Sciatic nerve (tissue), 2 donors: ENCODE measurements at regions not wholly inside any gene's neighbourhood (a gene's known extent, or its start where the extent isn't known, plus 50 kb on each side); places are given as distances from the start of the nearest gene placed in this dataset.

Experiments
- ATAC-seq: fragments of 200-7000 bp; cut with Tn5 transposase; one replicate; pipeline ENCODE4 v1.9.1; 2020; ENCODE audit warnings: mild to moderate bottlenecking, moderate library complexity
- DNase-seq: peaks from one replicate; pipeline ENCODE4 v3.0.0-alpha.2; 2020; ENCODE audit warnings: low spot score
- intact Hi-C: fragments of 100-400 bp; cut with DNase I; formaldehyde crosslinking; loops from one replicate; pipeline ENCODE4 v1.14.2; 2022
- donor health status: DM: no; HTN: no; CAD: no.
- donor health status: DM: no; HTN: no; CAD: no.

DNA sequence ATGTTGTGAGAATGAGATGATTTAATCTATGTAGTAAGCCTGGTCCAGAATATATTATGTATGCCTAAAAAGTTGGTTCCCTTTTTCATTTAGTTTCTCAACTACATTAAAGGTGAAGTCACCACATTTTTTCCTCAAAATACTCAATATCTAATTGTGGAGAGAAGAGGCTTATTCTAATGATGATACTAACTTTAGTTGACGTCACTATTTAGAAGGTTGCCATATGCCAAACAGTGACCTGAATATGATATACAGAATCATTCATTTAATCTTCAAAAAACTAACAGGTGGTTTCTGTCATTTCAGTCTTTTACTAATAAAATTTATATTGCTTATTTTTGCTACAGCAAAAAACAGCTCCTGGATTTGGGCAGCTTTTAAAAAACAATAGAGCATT, 480.7 kb upstream of the NWD2 start:
- intact Hi-C loops = no loop called here
- ATAC-seq (no peak), DNase-seq (no peak)

DNA sequence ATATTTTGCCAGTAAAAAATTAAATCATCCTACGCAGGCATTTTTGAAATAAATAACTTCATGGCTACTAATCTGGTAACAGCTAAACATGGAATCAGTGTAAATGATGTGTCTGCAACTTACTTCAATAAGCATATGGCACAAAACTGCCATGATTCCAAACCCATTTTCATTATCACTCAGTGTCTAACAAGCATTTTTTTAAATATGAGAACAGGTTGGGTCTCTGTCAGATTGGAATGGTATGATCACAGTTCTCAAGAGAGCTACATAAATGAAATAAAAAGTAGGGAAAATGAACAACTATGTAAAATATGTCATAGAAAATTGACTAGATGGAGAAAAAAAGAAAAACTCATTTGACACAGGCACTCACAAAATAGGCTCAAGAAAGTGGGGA, 476.9 kb upstream of the NWD2 start:
- ATAC-seq (no peak), DNase-seq (no peak)
- intact Hi-C loops = no loop called here

DNA sequence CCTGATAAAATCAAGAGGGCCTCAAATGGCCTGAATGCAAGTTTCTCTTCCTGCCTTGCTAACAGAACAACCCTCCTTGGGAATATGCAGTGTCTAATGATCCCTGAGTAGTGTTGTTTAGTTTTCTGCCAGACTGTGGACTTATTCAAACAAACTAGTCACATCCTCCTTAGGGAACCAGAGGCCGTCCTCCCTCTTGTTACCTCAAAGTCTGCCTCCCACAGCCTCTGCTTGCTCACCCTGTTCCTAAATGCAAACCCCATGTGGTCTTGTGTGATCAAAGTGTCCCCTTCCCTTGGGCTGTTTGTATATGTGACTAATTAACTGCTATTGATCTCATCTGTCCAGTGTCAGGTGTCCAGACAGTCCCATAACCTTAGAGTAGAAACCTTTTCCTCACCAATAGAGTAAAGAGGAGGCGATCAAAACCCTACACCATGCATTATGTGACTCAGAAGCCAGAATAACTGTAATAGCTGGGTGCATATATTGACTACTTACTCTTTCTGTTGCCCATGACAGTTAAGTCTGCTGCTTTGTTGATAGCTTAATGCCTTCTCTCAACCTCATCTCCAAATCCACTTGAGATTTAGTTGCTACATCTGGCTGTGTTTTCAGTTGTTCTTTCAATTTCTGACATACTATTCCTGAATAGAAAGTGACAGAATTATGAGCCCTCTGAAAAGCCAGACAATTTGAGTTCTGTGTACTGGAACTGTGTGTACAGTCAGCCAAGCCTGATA, 473.0 kb upstream of the NWD2 start:
- DNase-seq = no peak
- intact Hi-C loops = no loop called here
- ATAC-seq = no peak

DNA sequence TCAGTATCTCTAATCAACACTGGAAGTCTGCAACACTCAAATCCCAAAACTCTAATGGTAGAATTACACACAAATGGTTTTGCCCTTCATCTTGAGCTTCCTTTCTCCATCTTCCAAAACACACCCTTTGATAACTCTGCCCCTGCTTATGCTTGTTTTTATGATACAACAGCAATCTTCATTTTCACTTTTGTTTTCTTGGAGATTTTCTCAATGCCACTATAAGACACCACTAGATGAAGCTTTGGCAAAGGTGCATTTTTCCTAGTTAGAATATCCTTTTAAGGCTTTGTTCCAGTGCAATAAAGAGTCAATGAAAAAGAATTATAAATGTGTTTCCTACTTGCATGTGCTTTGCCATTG, 472.4 kb upstream of the NWD2 start:
- no peak for ATAC-seq
- intact Hi-C loops = no loop called here
- no peak for DNase-seq

DNA sequence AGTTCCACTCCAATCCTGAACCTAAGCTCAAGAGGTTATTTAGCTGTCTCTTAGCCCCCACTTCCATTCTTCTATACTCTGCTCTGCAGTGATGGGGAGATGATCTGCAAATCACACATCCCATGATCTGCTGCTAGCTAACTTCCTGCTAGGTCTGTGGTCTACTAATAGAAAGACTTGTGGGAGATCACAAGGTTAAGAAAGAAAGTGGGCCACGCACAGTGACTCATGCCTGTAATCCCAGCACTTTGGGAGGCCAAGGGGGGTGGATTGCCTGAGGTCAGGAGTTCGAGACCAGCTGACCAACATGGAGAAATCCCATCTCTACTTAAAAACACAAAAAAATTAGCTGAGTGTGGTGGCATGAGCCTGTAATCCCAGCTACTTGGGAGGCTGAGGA, 471.1 kb upstream of the NWD2 start:
- DNase-seq (no peak), ATAC-seq (no peak)
- intact Hi-C loops = no loop called here

DNA sequence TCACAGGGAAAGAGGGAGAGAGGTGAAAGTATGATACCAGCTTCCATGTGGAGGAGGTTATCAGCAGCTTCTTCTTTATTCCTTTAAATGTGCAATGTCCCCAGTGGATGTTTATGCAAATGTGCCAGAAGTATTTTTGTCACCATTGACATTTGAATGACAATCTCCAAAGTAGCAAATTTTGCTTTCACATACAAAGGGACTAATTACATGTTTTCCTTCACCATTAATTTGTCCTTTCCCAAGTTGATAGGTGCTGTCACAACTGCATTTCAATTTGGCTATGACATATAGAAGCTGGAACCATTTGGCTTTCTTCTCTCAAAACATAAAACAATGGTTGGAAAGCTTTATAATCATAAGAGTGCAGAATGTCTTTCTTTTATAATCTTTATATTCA, 469.0 kb upstream of the NWD2 start:
- intact Hi-C loops = no loop called here

DNA sequence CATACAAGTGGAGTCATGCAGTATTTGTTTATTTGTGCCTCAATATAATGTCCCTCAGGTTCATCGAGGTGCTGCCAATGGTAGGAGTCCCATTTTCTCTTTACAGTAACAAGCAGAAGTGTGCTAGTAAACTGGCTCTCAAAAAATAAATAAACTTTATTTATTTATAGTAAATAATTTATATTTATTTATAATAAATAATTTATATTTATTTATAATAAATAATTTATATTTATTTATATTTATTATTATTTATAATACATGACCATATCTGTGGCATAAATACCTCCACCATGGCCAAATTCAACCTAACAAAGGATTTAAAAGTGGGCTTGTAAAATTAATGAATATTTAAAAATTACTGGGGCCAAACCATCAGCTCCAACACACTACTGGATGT, 464.9 kb upstream of the NWD2 start:
- intact Hi-C loops = no loop called here
- ATAC-seq = no peak

More for the DNA sequence above, 469.0 kb upstream of the NWD2 start:
- ATAC-seq = no peak
- no peak for DNase-seq

DNA sequence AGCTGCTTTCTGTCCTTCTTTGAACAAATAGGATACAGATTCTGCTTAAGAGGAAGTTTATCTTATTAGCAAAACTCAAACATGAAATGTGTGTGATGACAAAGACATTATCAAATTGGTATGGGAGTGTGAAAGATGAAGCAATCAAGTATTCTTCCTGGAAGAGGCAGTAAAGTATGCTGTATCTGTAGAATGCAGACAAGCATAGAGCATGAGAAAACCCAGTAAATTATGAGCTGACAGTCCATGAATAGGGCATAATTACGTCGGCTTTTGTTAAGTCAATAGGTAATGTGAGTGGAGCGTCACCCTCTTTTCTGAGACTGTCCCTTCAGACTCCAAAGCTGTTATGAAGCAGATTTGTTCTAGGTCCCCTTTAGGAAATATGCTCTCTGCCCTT, 458.6 kb upstream of the NWD2 start:
- intact Hi-C loops = no loop called here
- ATAC-seq (no peak), DNase-seq (no peak)

More for the DNA sequence above, 464.9 kb upstream of the NWD2 start:
- DNase-seq = no peak

DNA sequence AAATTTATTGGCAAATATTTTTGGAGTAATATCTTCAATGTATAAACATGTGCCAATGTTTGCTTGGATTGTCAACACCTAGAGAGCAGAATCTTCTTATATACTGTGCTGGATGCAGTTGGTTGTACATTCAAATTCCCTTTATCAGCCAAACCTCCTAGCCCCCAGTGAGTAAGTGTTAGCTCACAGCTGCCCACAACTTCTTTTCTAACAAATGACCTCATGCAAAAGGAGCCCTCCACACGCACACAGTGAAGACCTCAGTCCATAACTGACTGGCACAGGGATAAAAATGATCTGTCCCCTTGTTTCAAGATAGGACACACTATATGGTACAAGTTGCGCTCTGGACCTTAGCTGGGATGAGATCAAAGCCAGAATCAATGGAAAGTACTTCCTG, 458.0 kb upstream of the NWD2 start:
- DNase-seq = no peak
- ATAC-seq = no peak
- intact Hi-C loops = no loop called here

DNA sequence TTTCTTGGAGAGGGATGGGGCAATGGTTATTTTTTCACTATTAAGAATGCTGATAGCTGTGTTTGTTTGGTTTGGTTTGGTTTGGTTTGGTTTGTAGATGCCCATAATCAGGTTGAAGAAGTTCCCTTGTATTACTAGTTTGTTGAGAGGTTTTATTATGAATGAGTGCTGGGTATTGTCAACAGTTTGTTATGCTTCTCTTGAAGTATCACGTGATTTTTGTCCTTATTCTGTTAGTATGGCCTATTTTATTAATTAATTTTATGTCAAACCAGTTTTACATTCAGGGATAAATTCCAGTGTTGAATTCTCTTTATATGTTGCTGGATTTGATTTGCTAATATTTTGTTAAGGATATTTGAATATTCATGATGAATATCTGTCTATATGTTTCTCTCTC, 449.8 kb upstream of the NWD2 start:
- ATAC-seq = no peak
- intact Hi-C loops = no loop called here
- DNase-seq = no peak

DNA sequence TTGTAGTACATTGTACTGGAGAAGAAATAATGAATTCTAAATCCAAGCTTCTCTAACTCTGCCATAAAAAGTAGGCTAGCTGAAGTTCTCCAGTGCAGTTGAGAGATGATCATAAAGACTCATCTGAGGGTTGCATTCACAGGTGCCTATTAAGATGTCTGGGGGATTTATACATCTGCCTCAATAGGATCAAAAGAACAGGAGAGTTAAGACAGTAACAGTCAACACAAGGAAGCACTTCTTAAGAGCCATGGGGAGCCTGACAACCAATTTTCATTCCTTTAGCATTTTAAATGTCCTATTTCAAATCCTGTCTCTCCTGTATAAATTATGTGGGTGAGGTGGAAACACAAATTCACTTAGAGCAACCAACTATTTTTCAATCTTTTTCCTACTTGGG, 432.4 kb upstream of the NWD2 start:
- no peak for ATAC-seq
- intact Hi-C loops = no loop called here
- no peak for DNase-seq

DNA sequence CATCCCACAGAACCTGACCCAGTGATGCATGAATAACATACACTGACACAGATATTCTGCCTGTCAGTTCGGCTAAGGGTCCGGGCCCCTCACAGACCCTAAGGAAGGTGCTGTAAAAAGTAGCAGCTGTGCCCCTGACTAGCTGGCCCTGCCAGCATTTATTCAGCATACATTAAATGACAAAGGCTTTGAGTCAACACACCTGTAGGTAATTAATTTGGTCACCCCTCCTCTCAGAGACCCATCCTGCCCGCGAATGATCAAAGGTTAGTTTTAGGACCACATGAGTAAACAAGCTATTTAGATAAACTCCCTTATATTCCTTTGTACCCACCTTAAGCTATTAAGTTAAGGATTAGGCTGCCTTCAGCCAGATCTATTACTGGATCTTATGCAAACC, 429.0 kb upstream of the NWD2 start:
- DNase-seq (no peak), ATAC-seq (no peak)
- intact Hi-C loops = no loop called here

DNA sequence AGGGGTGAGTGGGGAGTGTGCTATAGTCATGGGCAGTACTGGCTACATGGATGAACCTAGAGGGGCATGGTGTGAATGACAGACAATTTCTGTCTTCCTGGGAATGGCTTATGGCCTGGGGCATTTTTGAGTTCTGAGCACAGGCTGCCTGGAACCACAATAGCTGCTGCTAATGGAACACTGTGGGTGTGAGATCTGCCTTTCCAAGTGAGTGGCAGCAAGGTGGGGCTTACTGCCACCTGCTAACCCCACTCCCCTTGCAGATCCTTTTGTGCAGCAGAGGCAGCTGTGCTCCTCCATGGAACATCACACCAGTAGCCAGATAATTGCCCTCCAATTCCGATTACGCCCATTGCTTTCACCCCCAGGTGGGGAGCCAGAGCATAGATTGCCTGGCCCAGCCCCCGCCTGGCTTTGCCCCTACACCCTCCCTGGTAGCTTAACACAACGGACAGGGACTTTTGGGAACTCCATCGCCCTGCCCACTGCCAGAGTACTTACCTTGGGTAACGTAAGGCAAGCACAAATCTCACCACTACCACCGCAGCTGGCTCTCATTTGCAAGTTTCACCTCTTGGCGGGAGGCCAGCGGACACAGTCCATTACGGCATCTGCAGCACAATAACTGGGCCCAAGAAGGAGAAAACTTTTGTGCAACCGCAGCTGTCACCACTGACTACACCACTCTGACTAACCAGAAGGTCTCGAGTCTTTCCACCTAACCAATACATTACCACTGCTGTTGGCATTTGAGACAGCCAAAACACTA, 421.2 kb upstream of the NWD2 start:
- DNase-seq = no peak
- ATAC-seq = no peak
- intact Hi-C loops = no loop called here

DNA sequence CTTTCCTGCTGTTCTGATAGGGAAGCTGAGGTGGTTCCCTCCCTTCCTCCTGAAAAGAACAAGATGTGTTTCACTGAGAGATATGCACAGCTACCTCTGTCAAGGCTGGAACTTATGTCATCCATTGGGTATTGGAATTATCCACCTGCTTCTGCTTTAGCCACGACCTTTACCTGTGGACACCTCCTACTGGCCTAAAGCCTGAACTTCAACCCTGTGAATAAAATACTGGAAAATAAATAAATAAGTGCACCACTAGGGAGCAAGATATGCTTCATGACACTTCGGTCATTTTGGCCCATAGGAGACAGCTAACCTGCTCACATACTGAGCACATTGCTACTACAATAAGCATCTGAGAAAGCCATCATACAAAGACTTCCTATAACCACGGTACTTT, 419.9 kb upstream of the NWD2 start:
- ATAC-seq (no peak), DNase-seq (no peak)
- intact Hi-C loops = no loop called here

DNA sequence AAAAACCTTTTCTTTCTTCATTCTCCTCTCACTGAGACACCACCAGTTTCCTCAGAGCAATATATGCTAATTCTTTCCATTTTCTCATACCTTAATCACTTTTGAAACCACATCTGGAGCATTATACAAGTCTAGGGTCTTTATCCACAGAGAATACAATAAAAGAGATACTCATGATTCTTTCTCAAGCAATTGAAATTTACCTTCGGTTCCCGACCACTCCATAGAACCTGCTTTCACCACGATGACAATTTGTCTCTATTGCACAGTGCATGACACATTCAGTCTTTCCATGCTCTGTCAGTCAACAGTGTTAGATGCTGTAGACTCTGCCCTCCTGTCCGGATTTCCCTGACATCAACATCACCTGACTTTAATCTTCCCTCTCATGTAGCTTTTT, 409.3 kb upstream of the NWD2 start:
- ATAC-seq (no peak), DNase-seq (no peak)
- intact Hi-C loops = no loop called here

DNA sequence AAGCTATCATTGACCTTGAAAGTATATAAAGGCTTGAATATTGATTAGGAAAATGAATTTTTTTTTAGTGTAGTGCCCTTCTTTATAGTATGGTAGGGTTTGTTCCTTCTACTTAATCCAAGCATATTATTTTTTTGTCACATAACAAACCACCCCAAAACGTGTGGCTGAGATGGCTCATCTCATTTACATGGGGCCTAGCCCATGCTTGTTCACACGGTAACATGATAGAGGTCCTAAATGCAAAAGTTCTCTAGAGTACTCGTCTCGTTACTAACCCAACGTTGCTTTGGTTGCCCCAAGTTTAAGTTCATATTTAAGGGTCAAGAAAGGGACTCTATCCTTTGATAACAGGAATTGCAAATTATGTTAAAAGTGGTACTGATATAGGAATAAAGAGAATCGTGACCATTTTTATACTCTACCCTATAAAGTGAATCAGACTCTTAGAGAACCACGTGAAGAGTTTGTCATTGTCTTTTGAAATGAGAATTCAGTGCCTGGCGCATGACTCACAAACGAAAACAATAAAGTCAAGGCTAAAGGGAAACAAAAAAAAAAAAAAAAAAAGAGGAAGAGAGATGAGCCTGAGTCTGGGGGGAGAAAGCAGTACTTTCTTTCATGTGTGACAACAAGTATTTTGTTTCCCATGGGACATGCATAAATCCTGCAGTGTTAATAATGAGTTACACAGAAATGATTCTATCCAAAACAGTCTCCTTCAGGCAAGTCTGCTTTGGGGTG, 402.8 kb upstream of the NWD2 start:
- intact Hi-C loops = no loop called here
- DNase-seq (no peak), ATAC-seq (no peak)

DNA sequence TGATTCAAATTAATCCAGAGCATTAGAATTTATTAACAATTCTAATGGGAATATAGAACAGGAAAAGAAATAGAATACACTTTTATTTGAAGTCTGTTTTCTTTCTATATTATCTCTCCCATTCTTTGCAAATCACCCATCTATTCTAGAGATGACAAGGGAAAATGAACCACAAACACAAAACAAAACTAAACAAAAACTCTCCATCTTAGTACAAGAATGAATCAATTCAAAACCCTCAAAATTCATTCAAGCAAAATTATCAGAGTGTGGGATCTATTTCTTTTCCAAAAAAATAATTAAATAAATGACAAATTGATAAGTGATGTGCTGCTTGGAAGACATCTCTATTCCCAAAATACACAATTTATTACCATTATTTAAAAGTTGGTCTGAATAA, 400.1 kb upstream of the NWD2 start:
- ATAC-seq (no peak), DNase-seq (no peak)
- intact Hi-C loops = no loop called here

DNA sequence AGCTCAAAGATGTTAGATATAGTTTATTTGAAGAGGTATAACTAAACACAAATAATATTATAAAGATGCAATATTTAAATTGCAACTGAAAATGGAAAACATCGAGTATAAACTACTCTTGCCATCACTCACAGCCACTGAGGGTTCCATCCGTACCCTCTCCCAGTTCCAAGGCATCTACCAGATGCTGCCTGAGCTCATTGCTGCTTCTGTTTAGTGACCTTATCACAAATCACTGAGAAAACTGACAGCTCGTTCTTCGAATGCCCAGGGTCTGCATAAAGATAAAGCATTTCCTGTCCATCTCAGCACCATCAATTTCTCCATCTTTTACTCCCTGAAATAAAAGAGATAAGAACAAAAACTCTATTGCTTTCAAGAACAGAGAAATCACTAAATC, 391.7 kb upstream of the NWD2 start:
- DNase-seq = no peak
- no peak for ATAC-seq
- intact Hi-C loops = no loop called here

DNA sequence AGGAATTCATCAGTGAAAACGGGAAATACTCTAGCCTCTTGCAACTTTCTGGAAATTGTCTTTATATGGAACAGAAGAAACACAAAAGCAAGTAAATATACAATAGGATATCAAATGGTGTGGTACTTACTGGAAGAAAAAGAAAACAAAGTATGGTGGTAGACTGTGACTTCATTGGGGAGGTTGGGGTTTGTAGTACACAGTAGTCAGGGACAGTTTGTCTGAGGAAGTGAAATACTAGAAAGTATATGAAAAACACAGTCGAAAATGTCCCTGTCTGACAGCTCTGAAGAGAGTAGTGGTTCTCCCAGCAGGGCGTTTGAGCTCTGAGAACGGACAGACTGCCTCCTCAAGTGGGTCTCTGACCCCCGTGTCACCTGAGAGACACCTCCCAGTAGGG, 390.0 kb upstream of the NWD2 start:
- intact Hi-C loops = no loop called here
- DNase-seq (no peak), ATAC-seq (no peak)

DNA sequence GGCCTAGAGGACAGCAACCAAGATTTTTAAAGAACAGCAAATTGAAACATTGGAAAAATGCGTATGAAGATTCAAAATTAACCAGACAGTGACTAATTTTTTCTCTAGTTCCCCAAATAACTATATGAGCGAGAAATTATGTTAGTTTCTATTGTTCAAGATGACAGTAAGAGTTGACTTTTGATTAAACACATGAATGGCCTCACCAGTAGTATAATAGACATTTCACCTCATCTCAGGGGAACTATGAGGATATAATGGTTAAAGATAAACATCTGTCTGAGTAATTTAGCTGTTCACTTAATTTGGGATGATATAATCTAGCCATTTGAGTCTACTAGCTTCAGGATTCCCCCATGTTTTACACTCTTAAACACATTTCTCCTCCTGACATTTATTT, 380.9 kb upstream of the NWD2 start:
- no peak for DNase-seq
- intact Hi-C loops = no loop called here
- no peak for ATAC-seq
